SH-SY5Y (cell line): ENCODE measurements at regions not wholly inside any gene's neighbourhood (a gene's known extent, or its start where the extent isn't known, plus 50 kb on each side); places are given as distances from the start of the nearest gene placed in this dataset.

Experiments used
- GATA2 ChIP-seq: IDR thresholded peaks from 2 replicates; pipeline ENCODE4 v1.6.1; 2011; ENCODE audit warnings: mild to moderate bottlenecking, low read depth, low read length
- GATA3 ChIP-seq: IDR thresholded peaks from 2 replicates; pipeline ENCODE4 v1.6.1; 2011; ENCODE audit warnings: low read depth, mild to moderate bottlenecking, low read length, moderate library complexity

GRCh38 chr3:176651622-176652021 lies 545.7 kb downstream of the TBL1XR1 start:
- TF ChIP-seq GATA2 (no peak), GATA3 (no peak)
